Progenitor cell of endocrine pancreas (in vitro differentiated cells): ENCODE measurements at regions not wholly inside any gene's neighbourhood (a gene's known extent, or its start where the extent isn't known, plus 50 kb on each side); places are given as distances from the start of the nearest gene placed in this dataset.
A peak's percentile ranks its signal among the peaks of the same experiment; 100 is the strongest.

Source experiments
- DNase-seq: peaks from one replicate; pipeline ENCODE4 v3.0.0; 2021; ENCODE audit warnings: low spot score; ENCODE audit not compliant: unreplicated experiment
- H3K27ac Mint-ChIP-seq: 2 replicates; pipeline ENCODE4 v1.8.0; 2021; ENCODE audit warnings: mild to moderate bottlenecking, moderate library complexity, mixed read lengths
- H3K27me3 Mint-ChIP-seq: 2 replicates; pipeline ENCODE4 v1.8.0; 2021; ENCODE audit warnings: mixed read lengths
- H3K36me3 Mint-ChIP-seq: 2 replicates; pipeline ENCODE4 v1.8.0; 2022; ENCODE audit warnings: mixed read lengths; ENCODE audit not compliant: insufficient read depth
- H3K4me1 Mint-ChIP-seq: 2 replicates; pipeline ENCODE4 v1.8.0; 2021; ENCODE audit warnings: low read depth, mixed read lengths
- H3K4me3 Mint-ChIP-seq: 2 replicates; pipeline ENCODE4 v1.8.0; 2021; ENCODE audit warnings: low read depth, mild to moderate bottlenecking, moderate library complexity, mixed read lengths
- H3K9me3 Mint-ChIP-seq: 2 replicates; pipeline ENCODE4 v1.8.0; 2021; ENCODE audit warnings: low read depth, mixed read lengths
- TF ChIP-seq, protein P1 (sequence below): fragments of 200-600 bp; sonication (generic); IDR thresholded peaks from one replicate; pipeline ENCODE4 v1.5.0; 2021; ENCODE audit warnings: antibody characterized with exemption, mild to moderate bottlenecking; ENCODE audit not compliant: unreplicated experiment

- Mint-ChIP-seq H3K4me3 (no peak overlapping the region), H3K9me3 (no peaks in the 10 kb centered on the region), H3K4me1 (peaks cover 20% of the 10 kb centered on the region), H3K27me3 (peaks cover 3% of the 10 kb centered on the region), H3K36me3 (peaks cover 20% of the 10 kb centered on the region), H3K27ac (no peak overlapping the region)
- TF ChIP-seq, protein P1, sequence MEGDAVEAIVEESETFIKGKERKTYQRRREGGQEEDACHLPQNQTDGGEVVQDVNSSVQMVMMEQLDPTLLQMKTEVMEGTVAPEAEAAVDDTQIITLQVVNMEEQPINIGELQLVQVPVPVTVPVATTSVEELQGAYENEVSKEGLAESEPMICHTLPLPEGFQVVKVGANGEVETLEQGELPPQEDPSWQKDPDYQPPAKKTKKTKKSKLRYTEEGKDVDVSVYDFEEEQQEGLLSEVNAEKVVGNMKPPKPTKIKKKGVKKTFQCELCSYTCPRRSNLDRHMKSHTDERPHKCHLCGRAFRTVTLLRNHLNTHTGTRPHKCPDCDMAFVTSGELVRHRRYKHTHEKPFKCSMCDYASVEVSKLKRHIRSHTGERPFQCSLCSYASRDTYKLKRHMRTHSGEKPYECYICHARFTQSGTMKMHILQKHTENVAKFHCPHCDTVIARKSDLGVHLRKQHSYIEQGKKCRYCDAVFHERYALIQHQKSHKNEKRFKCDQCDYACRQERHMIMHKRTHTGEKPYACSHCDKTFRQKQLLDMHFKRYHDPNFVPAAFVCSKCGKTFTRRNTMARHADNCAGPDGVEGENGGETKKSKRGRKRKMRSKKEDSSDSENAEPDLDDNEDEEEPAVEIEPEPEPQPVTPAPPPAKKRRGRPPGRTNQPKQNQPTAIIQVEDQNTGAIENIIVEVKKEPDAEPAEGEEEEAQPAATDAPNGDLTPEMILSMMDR: no peak
- DNase-seq: no peak
Measured at GRCh38 chr17:72407931-72408330, 287.1 kb downstream of the SOX9 start.

DNA sequence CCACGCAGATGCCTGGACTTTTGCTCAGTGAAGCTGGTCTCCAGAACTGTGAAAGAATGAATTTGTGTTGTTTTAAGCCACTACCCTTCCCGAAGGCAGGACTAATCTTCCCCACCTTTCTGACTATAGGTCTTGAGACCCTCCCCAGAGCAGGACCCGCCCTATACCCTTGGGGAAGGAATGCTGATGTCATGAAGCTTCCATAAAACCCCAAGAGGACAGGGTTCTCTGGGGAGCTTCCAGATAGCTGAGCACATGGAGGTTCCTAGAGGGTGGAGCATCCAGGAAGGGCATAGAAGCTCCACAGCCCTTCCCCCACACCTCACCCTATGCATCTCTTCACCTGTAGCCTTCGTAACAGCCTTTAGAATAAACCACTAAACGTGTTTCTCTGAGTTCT is 287.8 kb downstream of the SOX9 start:
- peaks cover 13% of the 10 kb centered on the region for H3K4me1 Mint-ChIP-seq
- H3K36me3 Mint-ChIP-seq: peaks cover 21% of the 10 kb centered on the region
- no peaks in the 10 kb centered on the region for H3K9me3 Mint-ChIP-seq
- peaks cover 3% of the 10 kb centered on the region for H3K27me3 Mint-ChIP-seq
- no peak overlapping the region for H3K27ac Mint-ChIP-seq
- TF ChIP-seq, protein P1: no peak
- H3K4me3 Mint-ChIP-seq: no peak overlapping the region
- DNase-seq: no peak

DNA sequence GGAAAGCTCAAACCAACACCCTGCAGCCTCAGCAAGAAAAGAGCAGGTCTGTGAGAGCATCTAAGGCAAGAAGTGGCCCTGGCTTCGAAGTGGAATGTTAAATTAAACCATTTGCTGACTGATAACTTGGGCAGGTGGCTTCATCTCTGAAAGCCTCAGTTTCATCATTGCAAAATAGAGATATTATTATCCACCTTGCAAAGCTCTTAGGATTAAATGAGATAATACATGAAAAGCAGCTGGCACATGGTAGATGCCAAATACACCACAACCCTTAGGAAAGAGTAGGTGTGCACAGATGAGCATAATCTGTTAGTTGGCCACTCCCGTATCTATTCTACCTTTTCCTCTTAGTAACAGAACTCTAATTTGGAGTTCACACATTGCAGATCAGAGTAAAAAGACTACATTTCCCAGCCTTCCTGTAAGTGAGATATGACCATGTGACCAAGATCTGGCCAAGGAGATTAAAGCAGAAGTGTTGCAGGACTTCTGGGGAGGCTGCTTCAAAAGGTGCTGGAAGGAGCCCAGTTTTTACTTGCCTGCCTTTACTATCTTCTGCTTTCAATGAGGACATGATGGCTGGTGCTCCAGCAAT is 288.7 kb downstream of the SOX9 start:
- TF ChIP-seq, protein P1: no peak
- H3K27me3 Mint-ChIP-seq: peaks cover 3% of the 10 kb centered on the region
- peaks cover 24% of the 10 kb centered on the region for H3K36me3 Mint-ChIP-seq
- H3K9me3 Mint-ChIP-seq: no peaks in the 10 kb centered on the region
- DNase-seq: no peak
- H3K27ac Mint-ChIP-seq: no peak overlapping the region
- H3K4me3 Mint-ChIP-seq: no peak overlapping the region
- peaks cover 9% of the 10 kb centered on the region for H3K4me1 Mint-ChIP-seq

DNA sequence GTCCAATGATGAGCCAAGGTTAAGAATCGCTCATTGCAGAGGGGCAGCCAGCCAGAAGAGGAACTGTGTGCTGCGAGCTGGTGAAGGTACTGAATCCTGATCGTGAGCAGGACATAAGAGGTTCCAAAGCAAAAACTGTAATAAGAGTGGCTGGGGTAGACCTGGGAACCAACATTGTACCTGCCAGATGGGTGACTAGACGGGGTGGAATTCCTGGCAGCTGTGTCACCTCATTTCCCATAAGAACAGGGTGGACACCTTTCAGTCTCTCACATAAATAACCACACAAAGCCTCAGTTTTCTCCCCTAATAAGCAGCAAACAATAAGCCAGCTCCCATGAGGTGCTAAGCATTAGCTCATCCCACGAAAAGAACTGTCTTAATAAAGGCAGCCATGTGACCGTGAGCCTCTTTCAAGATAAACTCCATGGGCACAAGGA is 290.3 kb downstream of the SOX9 start:
- Mint-ChIP-seq H3K27me3 (no peaks in the 10 kb centered on the region), H3K4me1 (peaks cover 6% of the 10 kb centered on the region), H3K27ac (no peak overlapping the region), H3K9me3 (no peaks in the 10 kb centered on the region), H3K4me3 (no peak overlapping the region), H3K36me3 (peaks cover 25% of the 10 kb centered on the region)
- TF ChIP-seq, protein P1: no peak
- DNase-seq: no peak

DNA sequence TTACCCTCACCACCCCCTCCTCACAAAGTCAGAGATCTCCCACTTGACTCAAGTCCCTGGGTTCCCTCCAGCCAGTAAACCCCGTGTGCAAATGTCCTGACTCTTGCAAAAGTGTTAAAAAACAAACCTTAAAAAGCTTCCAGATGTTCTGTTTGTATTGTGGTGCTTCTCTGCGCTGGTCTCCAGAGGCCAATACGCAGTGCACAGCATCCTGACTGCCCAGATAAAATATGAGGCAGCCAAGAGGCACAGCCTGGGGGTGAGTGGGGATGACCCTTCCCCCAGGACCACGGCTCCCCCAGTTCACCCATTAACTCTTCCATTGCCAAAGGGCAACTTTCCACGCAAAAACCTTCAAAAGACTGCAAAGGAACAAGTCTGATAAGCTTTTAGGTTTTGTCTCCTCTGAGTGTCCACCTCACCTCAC is 291.8 kb downstream of the SOX9 start:
- Mint-ChIP-seq H3K9me3 (peaks cover 4% of the 10 kb centered on the region), H3K27me3 (no peaks in the 10 kb centered on the region), H3K4me1 (peaks cover 3% of the 10 kb centered on the region), H3K4me3 (no peak overlapping the region), H3K36me3 (peaks cover 31% of the 10 kb centered on the region), H3K27ac (peak overlapping the region; percentile 62)
- no peak for DNase-seq
- TF ChIP-seq, protein P1: no peak
